PC-3 (cell line): ENCODE measurements at regions not wholly inside any gene's neighbourhood (a gene's known extent, or its start where the extent isn't known, plus 50 kb on each side); places are given as distances from the start of the nearest gene placed in this dataset.

Experiments used
- EZH2 ChIP-seq: fragments of 300-600 bp; sonication (generic); IDR thresholded peaks from one replicate; pipeline ENCODE4 v1.6.1; 2017; ENCODE audit warnings: antibody characterized with exemption, mild to moderate bottlenecking, low read length; ENCODE audit not compliant: unreplicated experiment
- EZH2phosphoT487 ChIP-seq: fragments of 300-600 bp; sonication (generic); IDR thresholded peaks from 2 replicates; pipeline ENCODE4 v1.6.1; 2018; ENCODE audit warnings: mild to moderate bottlenecking, antibody characterized with exemption, low read length, borderline replicate concordance
- TF ChIP-seq, protein P1 (sequence below): fragments of 300-600 bp; sonication (generic); conservative IDR thresholded peaks from 2 replicates; pipeline ENCODE4 v1.5.1; 2017; ENCODE audit warnings: antibody characterized with exemption, low read depth, mild to moderate bottlenecking, low read length

DNA sequence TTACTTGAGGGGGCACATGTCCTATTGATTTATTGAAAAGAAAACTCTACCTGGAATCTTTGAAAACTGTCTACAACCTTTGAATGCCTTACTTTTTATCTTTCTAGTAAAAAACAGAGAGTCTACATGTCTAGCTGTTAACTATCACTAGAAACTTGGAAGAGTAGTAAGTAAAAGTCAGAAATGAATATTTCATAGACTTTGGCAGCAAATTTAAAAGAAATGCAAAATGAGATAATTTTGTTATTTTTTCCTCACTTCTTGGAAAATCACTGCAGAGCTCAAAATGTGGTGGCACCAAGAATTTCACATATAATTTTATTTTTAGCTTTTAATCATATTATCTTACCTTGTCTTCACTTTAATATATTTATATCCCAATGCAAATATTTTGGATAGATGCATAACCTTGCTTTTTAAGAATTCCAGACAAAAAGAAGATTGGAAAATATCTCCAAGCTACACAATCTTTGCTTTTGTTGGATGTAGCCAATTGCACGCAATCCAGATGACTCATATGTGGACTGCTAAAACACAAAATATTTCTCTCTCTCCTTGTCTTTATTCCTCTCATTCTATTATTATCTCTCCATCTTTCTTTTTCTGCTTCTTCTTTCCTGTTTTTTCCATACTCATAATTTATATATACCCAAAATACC lies 92.2 kb upstream of the DSEL start:
- TF ChIP-seq, protein P1, sequence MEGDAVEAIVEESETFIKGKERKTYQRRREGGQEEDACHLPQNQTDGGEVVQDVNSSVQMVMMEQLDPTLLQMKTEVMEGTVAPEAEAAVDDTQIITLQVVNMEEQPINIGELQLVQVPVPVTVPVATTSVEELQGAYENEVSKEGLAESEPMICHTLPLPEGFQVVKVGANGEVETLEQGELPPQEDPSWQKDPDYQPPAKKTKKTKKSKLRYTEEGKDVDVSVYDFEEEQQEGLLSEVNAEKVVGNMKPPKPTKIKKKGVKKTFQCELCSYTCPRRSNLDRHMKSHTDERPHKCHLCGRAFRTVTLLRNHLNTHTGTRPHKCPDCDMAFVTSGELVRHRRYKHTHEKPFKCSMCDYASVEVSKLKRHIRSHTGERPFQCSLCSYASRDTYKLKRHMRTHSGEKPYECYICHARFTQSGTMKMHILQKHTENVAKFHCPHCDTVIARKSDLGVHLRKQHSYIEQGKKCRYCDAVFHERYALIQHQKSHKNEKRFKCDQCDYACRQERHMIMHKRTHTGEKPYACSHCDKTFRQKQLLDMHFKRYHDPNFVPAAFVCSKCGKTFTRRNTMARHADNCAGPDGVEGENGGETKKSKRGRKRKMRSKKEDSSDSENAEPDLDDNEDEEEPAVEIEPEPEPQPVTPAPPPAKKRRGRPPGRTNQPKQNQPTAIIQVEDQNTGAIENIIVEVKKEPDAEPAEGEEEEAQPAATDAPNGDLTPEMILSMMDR, result no peak
- TF ChIP-seq EZH2phosphoT487, result no peak
- TF ChIP-seq EZH2, result no peak
